Spleen (tissue), 11 donors: ENCODE measurements at regions not wholly inside any gene's neighbourhood (a gene's known extent, or its start where the extent isn't known, plus 50 kb on each side); places are given as distances from the start of the nearest gene placed in this dataset.
A peak's percentile ranks its signal among the peaks of the same experiment; 100 is the strongest.

Experiments
- DNase-seq: peaks from one replicate; pipeline ENCODE4 v3.0.0-alpha.2; 2020
- H3K27ac ChIP-seq, 8 donors: fragments of 200-600 bp; sonication (generic) in 7 of 8; 1 replicate in 4 of 8; 2 replicates in 4 of 8; pipeline versions ENCODE4 v1.5.0 to v1.8.0; 2016 to 2021; ENCODE audit warnings: inconsistent platforms in 4 of 8, mild to moderate bottlenecking in 4 of 8, moderate library complexity in 1 of 8
- H3K27me3 ChIP-seq, 7 donors: fragments of 200-600 bp; sonication (generic) in 6 of 7; replicated peaks in 1 of 7; 1 replicate in 4 of 7; 2 replicates in 3 of 7; pipeline versions ENCODE4 v1.5.0 to v1.8.0; 2016 to 2021; ENCODE audit warnings: inconsistent platforms in 3 of 7, mild to moderate bottlenecking in 1 of 7
- H3K36me3 ChIP-seq, 6 donors: fragments of 200-600 bp; sonication (generic) in 5 of 6; 1 replicate in 4 of 6; 2 replicates in 2 of 6; pipeline versions ENCODE4 v1.5.0 to v1.8.0; 2016 to 2021; ENCODE audit warnings: inconsistent platforms in 2 of 6
- H3K4me1 ChIP-seq, 6 donors: fragments of 200-600 bp; sonication (generic) in 5 of 6; 1 replicate in 3 of 6; 2 replicates in 3 of 6; pipeline versions ENCODE4 v1.5.0 to v1.8.0; 2016 to 2021; ENCODE audit warnings: inconsistent platforms in 3 of 6
- H3K4me3 ChIP-seq, 8 donors: fragments of 200-600 bp; sonication (generic) in 7 of 8; 1 replicate in 4 of 8; 2 replicates in 4 of 8; pipeline versions ENCODE4 v1.5.0 to v1.8.0; 2016 to 2021; ENCODE audit warnings: inconsistent platforms in 4 of 8, mild to moderate bottlenecking in 4 of 8, moderate library complexity in 2 of 8
- H3K9me3 ChIP-seq, 8 donors: fragments of 200-600 bp; sonication (generic) in 7 of 8; 1 replicate in 4 of 8; 2 replicates in 4 of 8; pipeline versions ENCODE4 v1.5.0 to v1.8.0; 2016 to 2021; ENCODE audit warnings: inconsistent platforms in 4 of 8
- POLR2A ChIP-seq, 3 donors: fragments of 450-650 bp; IDR thresholded peaks; one replicate each; pipeline ENCODE4 v1.5.1; 2017; ENCODE audit warnings: antibody characterized with exemption in 3 of 3, mild to moderate bottlenecking in 1 of 3
- POLR2AphosphoS5 ChIP-seq, 3 donors: sonication (generic); formaldehyde crosslinking; IDR thresholded peaks; one replicate each; pipeline ENCODE4 v1.5.1; 2017; ENCODE audit warnings: antibody characterized with exemption in 3 of 3
- WGBS, 5 donors: extraction: QIAGEN DNeasy Blood & Tissue Kit in 3 of 5; methylation state at CpG; one replicate each; pipeline versions ENCODE4 v1.1.5 to v1.1.7; 2013 to 2018; 5-methylcytosine and 5-hydroxymethylcytosine counted together
- intact Hi-C: fragments of 100-400 bp; cut with DNase I; formaldehyde crosslinking; loops from one replicate; pipeline ENCODE4 v1.15.0; 2023; ENCODE audit warnings: low total_unique reads
- TF ChIP-seq, protein P1 (sequence below), 11 experiments: fragments of 200-600 bp in 7 of 11; fragments of 450-650 bp in 4 of 11; sonication (generic) in 4 of 11; IDR thresholded peaks in 8 of 11; conservative IDR thresholded peaks in 3 of 11; 1 replicate in 7 of 11; 2 replicates in 4 of 11; pipeline versions ENCODE4 v1.4.0 to v1.8.0; 2016 to 2021; ENCODE audit warnings: antibody characterized with exemption in 11 of 11, inconsistent platforms in 4 of 11, mild to moderate bottlenecking in 1 of 11
- donor health status: healthy with polysubstance abuse.
- donor health status: DM: no; HTN: no; CAD: no; lungs with moderate emphysema.
- donor health status: DM: no; HTN: no; CAD: no.
- donor health status: Bipolar disorder and iron deficiency.
- donor health status: healthy.
- donor health status: DM: no; HTN: no; CAD: no.
- donor health status: DM: yes; HTN: yes; CAD: no.

DNA sequence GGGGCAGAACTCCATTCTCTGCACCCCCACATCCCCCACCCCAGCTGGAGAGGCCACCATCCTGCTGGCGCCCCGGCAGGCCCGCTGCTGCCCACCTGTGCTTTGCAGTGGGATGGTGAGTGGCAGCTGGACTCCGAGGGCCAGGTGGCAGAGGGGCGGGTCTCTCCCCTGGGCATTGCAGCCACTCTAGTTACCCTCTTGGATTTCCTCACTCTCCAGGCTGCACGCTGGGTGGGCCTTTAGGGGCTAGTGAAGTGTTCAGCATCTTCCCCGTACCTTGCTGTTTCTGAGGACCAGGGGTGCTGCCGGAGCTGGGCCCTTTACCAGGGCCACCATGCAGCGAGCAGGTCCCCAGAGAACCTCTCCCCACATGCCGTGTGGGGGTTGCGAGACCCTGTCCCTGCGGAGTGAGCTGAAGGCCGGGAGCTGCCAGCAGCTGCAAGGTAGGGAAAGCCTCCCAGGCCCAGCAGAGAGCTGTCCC lies 88.4 kb upstream of the SH3PXD2B start:
- Histone ChIP-seq H3K9me3 (peaks cover 0 to 6% (median 0%) of the 10 kb centered on the region in 8 donors), H3K4me1 (no peaks in the 10 kb centered on the region), H3K27me3 (peaks cover 0 to 50% (median 0%) of the 10 kb centered on the region in 7 donors), H3K4me3 (no peak overlapping the region), H3K36me3 (no peaks in the 10 kb centered on the region), H3K27ac (no peak overlapping the region)
- 78 to 94% (median 90%) methylated on average over 9 to 13 of the region's 13 CpGs for WGBS, 5 donors
- TF ChIP-seq POLR2A (IDR thresholded peaks at IDR 0.05) (no peak), POLR2AphosphoS5 (IDR thresholded peaks at IDR 0.05) (no peak)
- TF ChIP-seq, protein P1, sequence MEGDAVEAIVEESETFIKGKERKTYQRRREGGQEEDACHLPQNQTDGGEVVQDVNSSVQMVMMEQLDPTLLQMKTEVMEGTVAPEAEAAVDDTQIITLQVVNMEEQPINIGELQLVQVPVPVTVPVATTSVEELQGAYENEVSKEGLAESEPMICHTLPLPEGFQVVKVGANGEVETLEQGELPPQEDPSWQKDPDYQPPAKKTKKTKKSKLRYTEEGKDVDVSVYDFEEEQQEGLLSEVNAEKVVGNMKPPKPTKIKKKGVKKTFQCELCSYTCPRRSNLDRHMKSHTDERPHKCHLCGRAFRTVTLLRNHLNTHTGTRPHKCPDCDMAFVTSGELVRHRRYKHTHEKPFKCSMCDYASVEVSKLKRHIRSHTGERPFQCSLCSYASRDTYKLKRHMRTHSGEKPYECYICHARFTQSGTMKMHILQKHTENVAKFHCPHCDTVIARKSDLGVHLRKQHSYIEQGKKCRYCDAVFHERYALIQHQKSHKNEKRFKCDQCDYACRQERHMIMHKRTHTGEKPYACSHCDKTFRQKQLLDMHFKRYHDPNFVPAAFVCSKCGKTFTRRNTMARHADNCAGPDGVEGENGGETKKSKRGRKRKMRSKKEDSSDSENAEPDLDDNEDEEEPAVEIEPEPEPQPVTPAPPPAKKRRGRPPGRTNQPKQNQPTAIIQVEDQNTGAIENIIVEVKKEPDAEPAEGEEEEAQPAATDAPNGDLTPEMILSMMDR (IDR thresholded peaks at IDR 0.05 in 8 of 11, conservative IDR thresholded peaks at IDR 0.05 in 3 of 11): no peak
- intact Hi-C loops: no loop called here
- DNase-seq: peak; percentile 43

DNA sequence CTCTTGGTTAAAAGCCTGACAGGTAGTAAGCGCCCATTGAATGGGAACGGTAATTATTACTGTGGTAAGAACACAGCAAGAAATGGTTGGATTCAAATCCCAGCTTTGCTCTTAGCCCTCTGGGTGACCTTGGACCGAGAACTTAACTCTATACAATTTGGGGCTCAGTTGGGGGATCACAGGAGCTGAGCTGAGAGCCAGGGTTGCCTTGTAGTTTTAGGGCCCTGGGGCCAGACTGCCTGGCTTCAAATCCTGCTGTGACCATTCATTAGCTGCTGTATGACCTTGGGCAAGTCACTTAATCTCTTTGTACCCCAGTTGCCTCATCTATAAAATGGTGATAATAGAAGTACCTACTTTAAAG lies 87.4 kb upstream of the SH3PXD2B start:
- H3K36me3 ChIP-seq: no peaks in the 10 kb centered on the region
- no peak overlapping the region for H3K27ac ChIP-seq
- H3K4me3 ChIP-seq: no peak overlapping the region
- peaks cover 0 to 6% (median 0%) of the 10 kb centered on the region in 8 donors for H3K9me3 ChIP-seq
- WGBS, 5 donors: 83 to 92% (median 90%) methylated on average over 3 of the region's 3 CpGs
- H3K4me1 ChIP-seq: no peaks in the 10 kb centered on the region
- TF ChIP-seq POLR2A (IDR thresholded peaks at IDR 0.05) (no peak), POLR2AphosphoS5 (IDR thresholded peaks at IDR 0.05) (no peak)
- TF ChIP-seq, protein P1 (IDR thresholded peaks at IDR 0.05 in 8 of 11, conservative IDR thresholded peaks at IDR 0.05 in 3 of 11): no peak
- intact Hi-C loops: no loop called here
- peaks cover 0 to 48% (median 0%) of the 10 kb centered on the region in 7 donors for H3K27me3 ChIP-seq
- DNase-seq: peak; percentile 1

DNA sequence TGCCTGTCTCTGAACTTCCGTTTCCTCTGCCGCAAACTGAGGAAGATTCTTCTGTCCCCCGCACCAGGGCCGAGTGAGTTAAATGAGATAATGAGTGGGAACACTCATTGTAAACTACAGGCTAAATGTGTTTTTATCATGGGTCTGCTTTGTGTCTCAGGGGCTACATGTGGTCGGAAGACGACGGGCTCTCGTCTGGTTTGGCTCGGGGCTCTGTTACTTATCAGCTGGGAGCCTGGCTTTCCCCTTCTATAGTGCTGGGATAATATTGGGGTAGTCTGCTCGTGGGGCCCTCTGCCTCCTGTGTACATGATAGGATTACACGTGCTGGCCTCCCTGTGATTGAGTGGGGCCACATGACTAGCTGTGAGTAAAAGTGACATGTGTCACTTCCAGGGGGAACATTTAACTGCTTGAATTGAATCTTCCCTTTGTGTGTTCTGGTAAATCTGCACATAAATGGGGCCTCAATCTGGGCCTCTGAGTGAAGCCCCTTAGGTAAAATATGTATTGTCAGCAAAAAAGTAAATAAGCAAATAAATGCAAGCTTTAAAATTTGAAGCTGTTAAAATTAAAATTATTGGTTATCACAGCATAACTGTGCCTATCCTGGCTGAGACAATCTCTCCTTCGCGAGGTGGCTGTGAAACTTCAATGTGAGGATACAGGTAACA lies 86.9 kb upstream of the SH3PXD2B start:
- H3K27me3 ChIP-seq: peaks cover 0 to 43% (median 4%) of the 10 kb centered on the region in 7 donors
- no peak overlapping the region for H3K27ac ChIP-seq
- peak; percentile 10 for DNase-seq
- intact Hi-C loops: no loop called here
- H3K9me3 ChIP-seq: peaks cover 0 to 6% (median 0%) of the 10 kb centered on the region in 8 donors
- H3K4me1 ChIP-seq: no peaks in the 10 kb centered on the region
- 77 to 89% (median 82%) methylated on average over 13 of the region's 13 CpGs for WGBS, 5 donors
- TF ChIP-seq, protein P1 (IDR thresholded peaks at IDR 0.05 in 8 of 11, conservative IDR thresholded peaks at IDR 0.05 in 3 of 11): no peak
- TF ChIP-seq POLR2A (IDR thresholded peaks at IDR 0.05) (no peak), POLR2AphosphoS5 (IDR thresholded peaks at IDR 0.05) (no peak)
- H3K36me3 ChIP-seq: no peaks in the 10 kb centered on the region
- H3K4me3 ChIP-seq: no peak overlapping the region

DNA sequence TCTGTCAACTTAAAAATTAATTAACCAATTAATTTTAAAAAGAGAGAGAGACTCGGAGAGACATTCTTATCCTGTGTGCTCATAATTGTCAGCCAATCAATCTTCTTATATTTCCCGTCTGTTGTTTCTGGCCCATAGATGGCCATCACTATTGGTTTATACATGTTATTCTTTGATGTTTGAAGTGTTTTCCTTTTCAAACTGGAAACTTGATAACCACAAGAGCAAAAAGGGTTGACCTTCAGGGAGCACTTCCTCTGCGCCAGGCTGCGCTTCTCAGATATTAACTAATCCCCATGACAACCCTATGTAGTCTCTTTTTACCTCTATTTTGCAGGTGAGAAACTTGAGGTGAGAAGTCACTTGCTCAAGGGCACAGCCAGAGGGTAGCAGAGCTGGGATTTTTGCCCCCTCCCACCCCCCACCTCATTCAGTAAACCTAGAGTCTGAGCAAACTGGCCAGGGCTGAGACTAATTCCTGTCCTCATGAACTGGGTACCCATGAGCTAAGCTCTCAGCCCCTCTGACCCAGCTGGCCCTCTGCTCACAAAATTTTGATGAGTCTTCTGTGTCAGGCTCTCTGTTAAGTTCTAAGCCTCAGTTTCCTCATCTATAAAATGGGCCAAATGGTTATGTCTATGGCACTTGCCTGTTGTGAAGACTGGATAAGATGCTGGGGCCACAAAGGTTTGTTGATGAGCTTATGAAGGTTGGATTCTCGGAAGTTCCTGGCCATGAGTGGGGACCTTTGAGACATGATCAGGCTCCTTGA lies 86.0 kb upstream of the SH3PXD2B start:
- no peaks in the 10 kb centered on the region for H3K36me3 ChIP-seq
- peaks cover 0 to 35% (median 6%) of the 10 kb centered on the region in 7 donors for H3K27me3 ChIP-seq
- peaks cover 0 to 6% (median 0%) of the 10 kb centered on the region in 8 donors for H3K9me3 ChIP-seq
- WGBS, 5 donors: 75 to 83% (median 76%) methylated on average over 5 of the region's 5 CpGs
- TF ChIP-seq POLR2AphosphoS5 (IDR thresholded peaks at IDR 0.05) (no peak), POLR2A (IDR thresholded peaks at IDR 0.05) (no peak)
- TF ChIP-seq, protein P1 (IDR thresholded peaks at IDR 0.05 in 8 of 11, conservative IDR thresholded peaks at IDR 0.05 in 3 of 11): no peak
- no peak overlapping the region for H3K4me3 ChIP-seq
- H3K27ac ChIP-seq: no peak overlapping the region
- peak; percentile 18 for DNase-seq
- intact Hi-C loops: no loop called here
- no peaks in the 10 kb centered on the region for H3K4me1 ChIP-seq
